H4 (cell line): ENCODE measurements at regions not wholly inside any gene's neighbourhood (a gene's known extent, or its start where the extent isn't known, plus 50 kb on each side); places are given as distances from the start of the nearest gene placed in this dataset.

Source experiments
- DNase-seq: peaks from one replicate; pipeline ENCODE4 v3.0.0-alpha.2; 2015; ENCODE audit warnings: low spot score

GRCh38 chr13:48181482-48182145, 51.4 kb upstream of the ITM2B start:
- no peak for DNase-seq

DNA sequence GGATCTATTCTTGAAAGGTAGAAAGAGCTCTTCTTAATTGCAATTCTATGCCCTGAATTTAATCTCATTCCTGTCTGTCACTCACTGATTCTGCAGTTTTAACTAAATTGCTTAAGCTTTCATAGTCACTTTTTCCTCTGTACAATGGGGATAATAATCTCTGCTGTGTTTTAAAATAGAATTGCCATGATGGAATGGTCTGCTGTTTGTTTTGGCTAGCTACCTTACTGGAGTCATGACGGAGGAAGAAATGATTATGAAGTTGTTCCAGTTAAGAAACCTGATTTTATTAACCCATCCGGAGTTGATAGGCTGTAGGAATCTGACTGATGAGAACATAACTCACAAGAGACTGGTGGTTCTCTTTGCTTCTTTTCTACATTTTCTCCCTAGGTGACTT, 54.9 kb upstream of the ITM2B start:
- DNase-seq, result no peak

GRCh38 chr13:48176781-48177180, 56.2 kb upstream of the ITM2B start:
- no peak for DNase-seq

- no peak for DNase-seq
Measured at GRCh38 chr13:48175185-48175584, 57.8 kb upstream of the ITM2B start.

DNA sequence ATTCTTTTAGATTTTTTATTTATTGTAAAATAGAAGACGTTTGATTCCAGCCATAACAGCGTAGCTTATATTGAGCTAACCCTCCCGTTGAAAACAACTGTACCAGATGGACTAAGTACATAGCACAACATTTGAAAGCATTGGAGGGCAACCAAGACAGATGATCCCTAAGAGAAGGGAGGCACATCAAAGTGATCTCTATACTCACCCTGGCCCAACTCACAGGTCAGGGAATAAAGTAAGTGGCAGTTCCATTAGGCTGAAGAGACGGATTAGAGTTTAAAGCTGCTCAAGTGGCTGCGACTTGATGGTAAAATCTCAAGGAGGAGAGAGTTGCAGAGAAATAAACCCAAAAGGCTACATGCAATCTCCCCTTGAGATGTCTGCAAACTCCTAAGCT, 65.1 kb upstream of the ITM2B start:
- DNase-seq, result no peak

DNA sequence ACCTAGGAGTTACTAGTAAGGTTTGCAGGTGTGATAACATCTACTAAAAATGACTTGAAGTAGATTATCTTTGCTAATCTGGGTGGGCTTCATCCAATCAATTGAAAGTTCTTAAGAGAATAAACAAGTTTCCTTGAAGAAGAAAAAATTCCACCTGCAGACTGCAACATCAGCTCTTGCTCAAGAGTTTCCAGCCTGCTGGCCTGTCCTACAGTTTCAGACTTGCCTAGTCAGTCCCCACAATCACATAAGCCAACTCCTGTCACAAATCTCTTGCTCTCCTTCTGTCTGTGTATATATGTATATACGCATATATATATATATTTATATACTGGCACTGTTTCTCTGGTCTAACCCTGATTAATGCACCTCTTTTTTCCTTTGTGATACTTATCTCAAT, 67.3 kb upstream of the ITM2B start:
- DNase-seq, result no peak

- DNase-seq, result no peak
Measured at GRCh38 chr13:48165063-48165462, 67.9 kb upstream of the ITM2B start.

DNA sequence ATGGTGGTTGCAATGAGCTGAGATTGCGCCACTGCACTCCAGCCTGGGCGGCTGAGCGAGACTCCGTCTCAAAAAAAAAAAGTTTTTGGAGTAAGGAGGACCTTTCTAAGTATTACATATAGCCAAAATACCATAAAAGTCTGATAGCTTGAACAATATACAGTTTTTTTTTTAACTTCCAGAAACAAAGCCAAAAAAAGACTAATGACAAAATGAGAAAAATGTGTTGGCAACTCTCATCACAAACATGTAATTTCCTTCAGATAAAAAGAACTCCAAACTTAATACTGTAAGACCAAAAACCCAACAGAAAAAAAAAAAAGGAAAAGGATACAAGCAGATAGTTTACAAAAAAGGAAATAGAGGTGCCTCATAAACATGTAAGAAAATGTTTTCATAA, 68.2 kb upstream of the MED4 start:
- no peak for DNase-seq

DNA sequence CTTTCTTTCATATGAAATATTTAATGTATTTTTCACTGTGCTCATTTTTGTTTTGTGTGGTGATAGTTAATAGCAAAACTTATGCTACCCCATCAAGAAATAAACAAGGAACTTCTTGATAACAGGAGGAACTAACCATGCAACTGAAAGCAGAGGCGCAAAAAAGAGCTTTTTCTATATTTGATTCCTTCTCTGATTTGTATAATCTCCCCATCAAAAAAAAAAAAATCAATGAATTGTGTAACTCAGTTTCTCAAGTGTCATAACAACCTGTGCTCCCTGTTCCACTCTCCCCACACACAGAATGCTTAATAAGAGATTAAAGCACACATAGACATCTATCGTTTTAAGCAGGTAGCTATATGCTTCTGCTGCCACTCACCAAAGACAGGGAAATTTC, 67.3 kb upstream of the MED4 start:
- no peak for DNase-seq

GRCh38 chr13:48161530-48162179, 66.8 kb upstream of the MED4 start:
- no peak for DNase-seq

GRCh38 chr13:48160606-48161278, 65.8 kb upstream of the MED4 start:
- DNase-seq, result peak; percentile 21

DNA sequence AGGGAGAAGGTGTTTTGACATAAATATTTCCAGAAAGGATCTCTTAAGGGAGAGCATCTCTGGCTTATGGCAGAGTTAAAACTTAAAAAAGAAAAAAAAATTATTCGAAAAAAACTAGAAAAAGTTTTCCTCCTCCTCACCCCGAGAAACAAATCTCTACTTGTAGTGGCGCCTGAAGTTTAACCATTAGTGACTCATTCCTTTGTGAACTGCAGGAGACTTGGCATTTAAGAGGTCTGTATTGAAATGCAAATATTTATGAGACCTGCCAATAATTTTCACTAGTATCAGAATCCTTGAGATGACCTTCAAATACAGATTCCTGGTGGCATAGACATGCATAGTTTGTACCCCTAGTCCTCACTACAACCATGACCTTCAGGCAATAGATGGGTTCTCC, 64.9 kb upstream of the MED4 start:
- DNase-seq, result no peak

GRCh38 chr13:48159401-48159800, 64.5 kb upstream of the MED4 start:
- no peak for DNase-seq

- DNase-seq, result no peak
Measured at GRCh38 chr13:48158915-48159314, 64.0 kb upstream of the MED4 start.

DNA sequence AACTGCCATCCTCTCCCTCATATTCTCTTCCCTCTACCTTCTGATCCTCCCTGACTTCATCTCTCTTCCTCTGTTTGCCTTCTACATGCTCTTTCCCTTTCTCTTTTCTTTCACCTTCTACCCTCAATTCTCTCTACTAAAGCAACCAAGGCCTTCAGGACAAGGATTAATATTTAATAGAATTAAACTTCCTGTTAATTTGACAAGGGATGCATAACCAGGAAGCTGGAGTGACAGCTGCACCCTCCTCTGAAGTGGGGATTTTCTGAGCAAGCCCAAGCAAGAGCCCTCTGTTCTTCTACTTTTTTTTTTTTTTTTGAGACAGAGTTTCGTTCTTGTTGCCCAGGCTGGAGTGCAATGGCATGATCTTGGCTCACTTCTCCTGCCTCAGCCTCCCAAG, 63.4 kb upstream of the MED4 start:
- no peak for DNase-seq

DNA sequence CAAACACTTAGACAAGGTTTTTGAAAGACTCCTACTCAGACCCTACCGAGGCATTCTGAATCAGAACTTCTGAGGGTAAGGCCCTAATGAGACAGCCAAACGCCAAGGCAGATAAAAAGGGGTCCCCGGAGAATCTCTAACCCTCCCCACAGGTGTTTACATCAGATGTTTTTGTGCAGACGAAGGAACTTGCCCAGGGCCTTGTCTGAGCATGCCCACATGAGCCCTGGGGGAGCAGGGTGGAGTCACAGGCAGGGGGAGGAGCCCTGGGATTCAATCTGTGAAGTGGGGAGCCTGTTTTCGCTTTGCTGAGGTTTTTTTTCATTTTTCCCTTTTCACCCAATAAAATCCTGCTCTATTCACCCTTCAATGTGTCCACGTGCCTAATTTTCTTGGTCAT, 61.6 kb upstream of the MED4 start:
- DNase-seq, result peak; percentile 29

- peak; percentile 83 for DNase-seq
Measured at GRCh38 chr13:48155848-48156247, 60.9 kb upstream of the MED4 start.

- no peak for DNase-seq
Measured at GRCh38 chr13:48154671-48155070, 59.8 kb upstream of the MED4 start.

GRCh38 chr13:48153186-48153585, 58.3 kb upstream of the MED4 start:
- DNase-seq, result no peak

GRCh38 chr13:48151363-48152161, 56.7 kb upstream of the MED4 start:
- no peak for DNase-seq

- no peak for DNase-seq
Measured at GRCh38 chr13:48148454-48148853, 53.5 kb upstream of the MED4 start.

- DNase-seq, result no peak
Measured at GRCh38 chr13:48146636-48147035, 51.7 kb upstream of the MED4 start.

GRCh38 chr13:48146122-48146521, 51.2 kb upstream of the MED4 start:
- no peak for DNase-seq
